ENCODE measurements at regions not wholly inside any gene's neighbourhood (a gene's known extent, or its start where the extent isn't known, plus 50 kb on each side); places are given as distances from the start of the nearest gene placed in this dataset.

DNA sequence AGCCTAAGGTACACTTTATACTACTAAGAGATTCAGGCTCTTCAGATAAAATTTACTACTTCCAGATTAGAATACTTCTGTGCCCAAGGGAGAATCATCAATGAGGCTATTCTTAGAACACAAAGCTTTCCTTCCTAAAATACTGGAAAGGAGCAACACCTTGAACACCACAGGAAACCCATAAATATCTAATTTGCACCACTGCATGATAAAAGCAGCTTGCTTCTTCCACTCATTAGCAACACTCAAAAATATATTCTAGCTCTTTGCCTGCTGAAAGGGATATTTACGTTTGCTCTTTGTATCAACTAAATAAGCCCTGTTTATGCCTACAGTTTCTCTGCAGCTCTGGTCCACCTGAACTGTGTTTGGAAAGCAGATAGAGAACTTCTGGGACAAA, 284.3 kb downstream of the RWDD3 start (continued):
- TF ChIP-seq, protein P1, sequence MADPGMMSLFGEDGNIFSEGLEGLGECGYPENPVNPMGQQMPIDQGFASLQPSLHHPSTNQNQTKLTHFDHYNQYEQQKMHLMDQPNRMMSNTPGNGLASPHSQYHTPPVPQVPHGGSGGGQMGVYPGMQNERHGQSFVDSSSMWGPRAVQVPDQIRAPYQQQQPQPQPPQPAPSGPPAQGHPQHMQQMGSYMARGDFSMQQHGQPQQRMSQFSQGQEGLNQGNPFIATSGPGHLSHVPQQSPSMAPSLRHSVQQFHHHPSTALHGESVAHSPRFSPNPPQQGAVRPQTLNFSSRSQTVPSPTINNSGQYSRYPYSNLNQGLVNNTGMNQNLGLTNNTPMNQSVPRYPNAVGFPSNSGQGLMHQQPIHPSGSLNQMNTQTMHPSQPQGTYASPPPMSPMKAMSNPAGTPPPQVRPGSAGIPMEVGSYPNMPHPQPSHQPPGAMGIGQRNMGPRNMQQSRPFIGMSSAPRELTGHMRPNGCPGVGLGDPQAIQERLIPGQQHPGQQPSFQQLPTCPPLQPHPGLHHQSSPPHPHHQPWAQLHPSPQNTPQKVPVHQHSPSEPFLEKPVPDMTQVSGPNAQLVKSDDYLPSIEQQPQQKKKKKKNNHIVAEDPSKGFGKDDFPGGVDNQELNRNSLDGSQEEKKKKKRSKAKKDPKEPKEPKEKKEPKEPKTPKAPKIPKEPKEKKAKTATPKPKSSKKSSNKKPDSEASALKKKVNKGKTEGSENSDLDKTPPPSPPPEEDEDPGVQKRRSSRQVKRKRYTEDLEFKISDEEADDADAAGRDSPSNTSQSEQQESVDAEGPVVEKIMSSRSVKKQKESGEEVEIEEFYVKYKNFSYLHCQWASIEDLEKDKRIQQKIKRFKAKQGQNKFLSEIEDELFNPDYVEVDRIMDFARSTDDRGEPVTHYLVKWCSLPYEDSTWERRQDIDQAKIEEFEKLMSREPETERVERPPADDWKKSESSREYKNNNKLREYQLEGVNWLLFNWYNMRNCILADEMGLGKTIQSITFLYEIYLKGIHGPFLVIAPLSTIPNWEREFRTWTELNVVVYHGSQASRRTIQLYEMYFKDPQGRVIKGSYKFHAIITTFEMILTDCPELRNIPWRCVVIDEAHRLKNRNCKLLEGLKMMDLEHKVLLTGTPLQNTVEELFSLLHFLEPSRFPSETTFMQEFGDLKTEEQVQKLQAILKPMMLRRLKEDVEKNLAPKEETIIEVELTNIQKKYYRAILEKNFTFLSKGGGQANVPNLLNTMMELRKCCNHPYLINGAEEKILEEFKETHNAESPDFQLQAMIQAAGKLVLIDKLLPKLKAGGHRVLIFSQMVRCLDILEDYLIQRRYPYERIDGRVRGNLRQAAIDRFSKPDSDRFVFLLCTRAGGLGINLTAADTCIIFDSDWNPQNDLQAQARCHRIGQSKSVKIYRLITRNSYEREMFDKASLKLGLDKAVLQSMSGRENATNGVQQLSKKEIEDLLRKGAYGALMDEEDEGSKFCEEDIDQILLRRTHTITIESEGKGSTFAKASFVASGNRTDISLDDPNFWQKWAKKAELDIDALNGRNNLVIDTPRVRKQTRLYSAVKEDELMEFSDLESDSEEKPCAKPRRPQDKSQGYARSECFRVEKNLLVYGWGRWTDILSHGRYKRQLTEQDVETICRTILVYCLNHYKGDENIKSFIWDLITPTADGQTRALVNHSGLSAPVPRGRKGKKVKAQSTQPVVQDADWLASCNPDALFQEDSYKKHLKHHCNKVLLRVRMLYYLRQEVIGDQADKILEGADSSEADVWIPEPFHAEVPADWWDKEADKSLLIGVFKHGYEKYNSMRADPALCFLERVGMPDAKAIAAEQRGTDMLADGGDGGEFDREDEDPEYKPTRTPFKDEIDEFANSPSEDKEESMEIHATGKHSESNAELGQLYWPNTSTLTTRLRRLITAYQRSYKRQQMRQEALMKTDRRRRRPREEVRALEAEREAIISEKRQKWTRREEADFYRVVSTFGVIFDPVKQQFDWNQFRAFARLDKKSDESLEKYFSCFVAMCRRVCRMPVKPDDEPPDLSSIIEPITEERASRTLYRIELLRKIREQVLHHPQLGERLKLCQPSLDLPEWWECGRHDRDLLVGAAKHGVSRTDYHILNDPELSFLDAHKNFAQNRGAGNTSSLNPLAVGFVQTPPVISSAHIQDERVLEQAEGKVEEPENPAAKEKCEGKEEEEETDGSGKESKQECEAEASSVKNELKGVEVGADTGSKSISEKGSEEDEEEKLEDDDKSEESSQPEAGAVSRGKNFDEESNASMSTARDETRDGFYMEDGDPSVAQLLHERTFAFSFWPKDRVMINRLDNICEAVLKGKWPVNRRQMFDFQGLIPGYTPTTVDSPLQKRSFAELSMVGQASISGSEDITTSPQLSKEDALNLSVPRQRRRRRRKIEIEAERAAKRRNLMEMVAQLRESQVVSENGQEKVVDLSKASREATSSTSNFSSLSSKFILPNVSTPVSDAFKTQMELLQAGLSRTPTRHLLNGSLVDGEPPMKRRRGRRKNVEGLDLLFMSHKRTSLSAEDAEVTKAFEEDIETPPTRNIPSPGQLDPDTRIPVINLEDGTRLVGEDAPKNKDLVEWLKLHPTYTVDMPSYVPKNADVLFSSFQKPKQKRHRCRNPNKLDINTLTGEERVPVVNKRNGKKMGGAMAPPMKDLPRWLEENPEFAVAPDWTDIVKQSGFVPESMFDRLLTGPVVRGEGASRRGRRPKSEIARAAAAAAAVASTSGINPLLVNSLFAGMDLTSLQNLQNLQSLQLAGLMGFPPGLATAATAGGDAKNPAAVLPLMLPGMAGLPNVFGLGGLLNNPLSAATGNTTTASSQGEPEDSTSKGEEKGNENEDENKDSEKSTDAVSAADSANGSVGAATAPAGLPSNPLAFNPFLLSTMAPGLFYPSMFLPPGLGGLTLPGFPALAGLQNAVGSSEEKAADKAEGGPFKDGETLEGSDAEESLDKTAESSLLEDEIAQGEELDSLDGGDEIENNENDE (IDR thresholded peaks at IDR 0.05; ENCODE audit: insufficient replicate concordance, low read length): peak; percentile 52

Data from H1 (cell line).